Panc1 (cell line): ENCODE measurements at regions not wholly inside any gene's neighbourhood (a gene's known extent, or its start where the extent isn't known, plus 50 kb on each side); places are given as distances from the start of the nearest gene placed in this dataset.

ENCODE experiments used
- ATAC-seq: fragments of 200-7000 bp; cut with Tn5 transposase; 2 replicates; pipeline ENCODE4 v1.9.1; 2020; ENCODE audit warnings: mild to moderate bottlenecking, moderate library complexity
- BruUV-seq: library from RNA; stranded (reverse); fragments of 400-500 nt; replicated peaks from 2 replicates; lab custom pipeline; 2021; lab: Mats Ljungman, UMichigan
- CTCF ChIA-PET: fragments of 300-600 bp; sonication (Branson Sonifier 250); formaldehyde crosslinking; loops from one replicate; lab custom pipeline; 2022; ENCODE audit warnings: antibody characterized with exemption; lab: Charles Lee
- POLR2A ChIA-PET: fragments of 300-600 bp; sonication (Branson Sonifier 250); formaldehyde crosslinking; loops from one replicate; lab custom pipeline; 2022; ENCODE audit warnings: antibody characterized with exemption; lab: Charles Lee
- DNase-seq: peaks from one replicate; pipeline ENCODE4 v3.0.0-alpha.2; 2010; ENCODE audit warnings: low read depth, low spot score
- H3K27ac ChIP-seq: 2 replicates; pipeline ENCODE4 v1.5.1; 2011; ENCODE audit warnings: mild to moderate bottlenecking, low read length, inconsistent platforms
- H3K27me3 ChIP-seq: fragments of 200-500 bp; sonication (Bioruptor generic); 2 replicates; pipeline ENCODE4 v1.6.0; 2014; ENCODE audit warnings: low read length, inconsistent platforms; ENCODE audit not compliant: control insufficient read depth, insufficient read depth
- H3K36me3 ChIP-seq: fragments of 200-500 bp; sonication (Bioruptor generic); 2 replicates; pipeline ENCODE4 v1.5.1; 2014; ENCODE audit warnings: inconsistent platforms, mild to moderate bottlenecking, low read length, moderate library complexity; ENCODE audit not compliant: control insufficient read depth, insufficient read depth
- H3K4me1 ChIP-seq: 2 replicates; pipeline ENCODE4 v1.5.1; 2011; ENCODE audit warnings: inconsistent platforms, mild to moderate bottlenecking, low read length, moderate library complexity; ENCODE audit not compliant: control insufficient read depth, insufficient read depth
- H3K4me3 ChIP-seq, 2 experiments: 2 replicates each; pipeline ENCODE4 v1.5.1; 2011 to 2012; ENCODE audit warnings: low read depth in 2 of 2, low read length in 2 of 2, mild to moderate bottlenecking in 2 of 2, inconsistent platforms in 1 of 2, moderate library complexity in 1 of 2
- H3K9me3 ChIP-seq: fragments of 200-500 bp; sonication (Bioruptor generic); 2 replicates; pipeline ENCODE4 v1.5.1; 2014; ENCODE audit warnings: low read depth, mild to moderate bottlenecking, inconsistent platforms, low read length, moderate library complexity; ENCODE audit not compliant: control insufficient read depth, insufficient read depth
- POLR2AphosphoS5 ChIP-seq: IDR thresholded peaks from 2 replicates; pipeline ENCODE4 v1.6.1; 2012; ENCODE audit warnings: mild to moderate bottlenecking, low read depth, low read length, moderate library complexity
- SIN3A ChIP-seq: IDR thresholded peaks from 2 replicates; pipeline ENCODE4 v1.6.1; 2012; ENCODE audit warnings: low read depth, mild to moderate bottlenecking, low read length, moderate library complexity, borderline replicate concordance; ENCODE audit not compliant: insufficient read depth
- TCF7L2 ChIP-seq: IDR thresholded peaks from 2 replicates; pipeline ENCODE4 v1.6.1; 2011; ENCODE audit warnings: mild to moderate bottlenecking, low read depth, low read length, inconsistent platforms
- in situ Hi-C: cut with HindIII; loops from 2 replicates; pipeline ENCODE4 v1.10.0; 2016; ENCODE audit warnings: low sequenced_read_pairs, low pct_unique_long_range_greater_than_20kb
- intact Hi-C: fragments of 100-400 bp; cut with micrococcal nuclease; formaldehyde crosslinking; loops from one replicate; pipeline ENCODE4 v1.10.0; 2022; ENCODE audit not compliant: unreplicated experiment
- TF ChIP-seq, protein P1 (sequence below), 2 experiments: IDR thresholded peaks; 2 replicates each; pipeline ENCODE4 v1.6.1; 2011 to 2012; ENCODE audit warnings: low read depth in 2 of 2, control low read depth in 1 of 2, low read length in 1 of 2, mild to moderate bottlenecking in 1 of 2, moderate library complexity in 1 of 2; ENCODE audit not compliant: insufficient read depth in 1 of 2
- TF ChIP-seq, protein P2 (sequence below): fragments of 450-650 bp; IDR thresholded peaks from 2 replicates; pipeline ENCODE4 v1.5.1; 2017; ENCODE audit warnings: mild to moderate bottlenecking

DNA sequence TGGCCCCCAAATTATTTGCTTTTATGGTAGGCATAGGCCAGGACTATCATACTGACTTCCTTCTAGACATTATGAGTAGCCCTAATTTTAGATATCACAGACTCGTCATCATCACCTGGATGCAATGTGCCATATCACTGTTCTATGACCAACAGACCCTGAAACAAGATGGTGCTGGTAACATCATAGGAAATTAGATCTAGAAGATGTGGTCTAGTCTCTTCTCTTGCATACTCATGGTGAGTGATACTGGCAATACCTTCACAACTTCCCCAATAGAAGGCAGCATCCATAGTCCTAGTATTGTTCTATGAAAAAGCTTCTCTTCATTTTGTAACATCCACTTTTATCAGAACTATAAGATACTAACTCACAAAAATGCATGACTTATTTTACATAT, 116.3 kb upstream of the ITGA4 start:
- intact Hi-C loops = no loop called here
- ChIA-PET POLR2A (no interaction called here), CTCF (no interaction called here)
- H3K9me3 ChIP-seq = no peaks in the 10 kb centered on the region
- ATAC-seq (no peak), DNase-seq (no peak)
- no peaks in the 10 kb centered on the region for H3K4me1 ChIP-seq
- TF ChIP-seq, protein P1, sequence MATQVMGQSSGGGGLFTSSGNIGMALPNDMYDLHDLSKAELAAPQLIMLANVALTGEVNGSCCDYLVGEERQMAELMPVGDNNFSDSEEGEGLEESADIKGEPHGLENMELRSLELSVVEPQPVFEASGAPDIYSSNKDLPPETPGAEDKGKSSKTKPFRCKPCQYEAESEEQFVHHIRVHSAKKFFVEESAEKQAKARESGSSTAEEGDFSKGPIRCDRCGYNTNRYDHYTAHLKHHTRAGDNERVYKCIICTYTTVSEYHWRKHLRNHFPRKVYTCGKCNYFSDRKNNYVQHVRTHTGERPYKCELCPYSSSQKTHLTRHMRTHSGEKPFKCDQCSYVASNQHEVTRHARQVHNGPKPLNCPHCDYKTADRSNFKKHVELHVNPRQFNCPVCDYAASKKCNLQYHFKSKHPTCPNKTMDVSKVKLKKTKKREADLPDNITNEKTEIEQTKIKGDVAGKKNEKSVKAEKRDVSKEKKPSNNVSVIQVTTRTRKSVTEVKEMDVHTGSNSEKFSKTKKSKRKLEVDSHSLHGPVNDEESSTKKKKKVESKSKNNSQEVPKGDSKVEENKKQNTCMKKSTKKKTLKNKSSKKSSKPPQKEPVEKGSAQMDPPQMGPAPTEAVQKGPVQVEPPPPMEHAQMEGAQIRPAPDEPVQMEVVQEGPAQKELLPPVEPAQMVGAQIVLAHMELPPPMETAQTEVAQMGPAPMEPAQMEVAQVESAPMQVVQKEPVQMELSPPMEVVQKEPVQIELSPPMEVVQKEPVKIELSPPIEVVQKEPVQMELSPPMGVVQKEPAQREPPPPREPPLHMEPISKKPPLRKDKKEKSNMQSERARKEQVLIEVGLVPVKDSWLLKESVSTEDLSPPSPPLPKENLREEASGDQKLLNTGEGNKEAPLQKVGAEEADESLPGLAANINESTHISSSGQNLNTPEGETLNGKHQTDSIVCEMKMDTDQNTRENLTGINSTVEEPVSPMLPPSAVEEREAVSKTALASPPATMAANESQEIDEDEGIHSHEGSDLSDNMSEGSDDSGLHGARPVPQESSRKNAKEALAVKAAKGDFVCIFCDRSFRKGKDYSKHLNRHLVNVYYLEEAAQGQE (IDR thresholded peaks at IDR 0.05; ENCODE audit: insufficient read depth in 1 of 2, low read depth in 2 of 2, low read length in 1 of 2) = no peak
- TF ChIP-seq TCF7L2 (no peak), POLR2AphosphoS5 (no peak), SIN3A (no peak)
- TF ChIP-seq, protein P2, sequence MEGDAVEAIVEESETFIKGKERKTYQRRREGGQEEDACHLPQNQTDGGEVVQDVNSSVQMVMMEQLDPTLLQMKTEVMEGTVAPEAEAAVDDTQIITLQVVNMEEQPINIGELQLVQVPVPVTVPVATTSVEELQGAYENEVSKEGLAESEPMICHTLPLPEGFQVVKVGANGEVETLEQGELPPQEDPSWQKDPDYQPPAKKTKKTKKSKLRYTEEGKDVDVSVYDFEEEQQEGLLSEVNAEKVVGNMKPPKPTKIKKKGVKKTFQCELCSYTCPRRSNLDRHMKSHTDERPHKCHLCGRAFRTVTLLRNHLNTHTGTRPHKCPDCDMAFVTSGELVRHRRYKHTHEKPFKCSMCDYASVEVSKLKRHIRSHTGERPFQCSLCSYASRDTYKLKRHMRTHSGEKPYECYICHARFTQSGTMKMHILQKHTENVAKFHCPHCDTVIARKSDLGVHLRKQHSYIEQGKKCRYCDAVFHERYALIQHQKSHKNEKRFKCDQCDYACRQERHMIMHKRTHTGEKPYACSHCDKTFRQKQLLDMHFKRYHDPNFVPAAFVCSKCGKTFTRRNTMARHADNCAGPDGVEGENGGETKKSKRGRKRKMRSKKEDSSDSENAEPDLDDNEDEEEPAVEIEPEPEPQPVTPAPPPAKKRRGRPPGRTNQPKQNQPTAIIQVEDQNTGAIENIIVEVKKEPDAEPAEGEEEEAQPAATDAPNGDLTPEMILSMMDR = no peak
- H3K4me3 ChIP-seq = no peak overlapping the region
- H3K27ac ChIP-seq = no peak overlapping the region
- BruUV-seq = no TSS peak
- H3K27me3 ChIP-seq = no peaks in the 10 kb centered on the region
- no peaks in the 10 kb centered on the region for H3K36me3 ChIP-seq
- in situ Hi-C loops = no loop called here

DNA sequence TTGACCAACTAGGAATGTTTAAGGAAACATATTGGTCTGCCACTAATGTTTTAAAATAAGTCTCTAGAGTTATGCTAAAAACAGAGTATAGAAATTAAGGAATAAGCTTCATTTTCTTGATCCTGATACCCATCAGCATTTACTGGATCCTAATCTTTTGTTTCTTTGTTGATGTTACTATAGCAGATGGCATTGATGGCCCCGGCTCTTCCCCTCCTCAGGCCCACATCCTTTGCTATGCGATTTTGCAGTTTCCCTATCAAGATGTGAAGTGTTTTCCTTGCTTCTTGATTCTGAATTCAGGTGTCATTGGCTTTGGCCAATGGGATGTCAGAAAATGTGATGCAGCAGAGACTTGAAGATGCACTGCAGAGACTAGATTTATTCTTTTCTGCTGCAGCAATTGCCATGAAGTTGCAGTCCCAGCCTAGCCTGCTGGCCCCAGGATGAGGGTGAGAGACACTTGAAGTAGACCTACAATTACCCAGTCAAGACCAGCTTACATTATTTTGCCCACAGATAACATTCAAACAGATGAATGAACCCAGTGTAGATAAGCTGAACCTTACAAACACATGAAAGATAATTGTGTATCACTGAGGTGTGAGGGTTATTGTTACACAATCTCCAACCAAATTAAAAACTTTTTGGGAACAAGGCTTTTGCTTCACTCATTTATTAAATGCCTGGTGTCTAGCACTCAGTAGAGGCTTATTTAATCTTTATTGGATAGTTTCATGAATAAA, 115.2 kb upstream of the ITGA4 start:
- H3K9me3 ChIP-seq = no peaks in the 10 kb centered on the region

More for the DNA sequence above, 115.2 kb upstream of the ITGA4 start:
- no peak overlapping the region for H3K27ac ChIP-seq
- H3K36me3 ChIP-seq = no peaks in the 10 kb centered on the region
- POLR2A ChIA-PET = interaction anchor here (0.6 kb wide), 1 partner anchor 24 kb away, joined by 4 read pairs; no protein-coding TSS in a partner anchor
- intact Hi-C loops (no loop called here), in situ Hi-C loops (no loop called here)
- CTCF ChIA-PET = no interaction called here
- ATAC-seq (no peak), DNase-seq (no peak)
- no peaks in the 10 kb centered on the region for H3K27me3 ChIP-seq
- no peaks in the 10 kb centered on the region for H3K4me1 ChIP-seq
- TF ChIP-seq, protein P1 (IDR thresholded peaks at IDR 0.05; ENCODE audit: insufficient read depth in 1 of 2, low read depth in 2 of 2, low read length in 1 of 2) = no peak
- TF ChIP-seq, protein P2 = no peak
- no peak for TF ChIP-seq TCF7L2
- no TSS peak for BruUV-seq
- no peak overlapping the region for H3K4me3 ChIP-seq
